Mucosa of stomach (tissue), 1 donor: ENCODE measurements at regions not wholly inside any gene's neighbourhood (a gene's known extent, or its start where the extent isn't known, plus 50 kb on each side); places are given as distances from the start of the nearest gene placed in this dataset.
"Not testable (repeated sequence)": the region's sequence is repeated elsewhere in the genome, so short reads cannot be mapped to it uniquely, and the experiment has no call there.

Experiments used
- H3K27me3 ChIP-seq: one replicate; pipeline ENCODE4 v1.7.0; 2013; ENCODE audit warnings: mild to moderate bottlenecking, low read length; ENCODE audit not compliant: control insufficient read depth, insufficient read depth
- H3K36me3 ChIP-seq: one replicate; pipeline ENCODE4 v1.7.0; 2013; ENCODE audit warnings: low read length; ENCODE audit not compliant: control insufficient read depth, insufficient read depth
- H3K4me1 ChIP-seq: one replicate; pipeline ENCODE4 v1.7.0; 2013; ENCODE audit warnings: mild to moderate bottlenecking, low read length; ENCODE audit not compliant: control insufficient read depth, insufficient read depth
- H3K4me3 ChIP-seq: one replicate; pipeline ENCODE4 v1.7.0; 2013; ENCODE audit warnings: low read length
- H3K9ac ChIP-seq: one replicate; pipeline ENCODE4 v1.7.0; 2013; ENCODE audit warnings: mild to moderate bottlenecking, low read length, moderate library complexity
- H3K9me3 ChIP-seq: one replicate; pipeline ENCODE4 v1.7.0; 2013; ENCODE audit warnings: mild to moderate bottlenecking, low read length, moderate library complexity; ENCODE audit not compliant: control insufficient read depth
- donor health status: Pancreatic carcinoma.

DNA sequence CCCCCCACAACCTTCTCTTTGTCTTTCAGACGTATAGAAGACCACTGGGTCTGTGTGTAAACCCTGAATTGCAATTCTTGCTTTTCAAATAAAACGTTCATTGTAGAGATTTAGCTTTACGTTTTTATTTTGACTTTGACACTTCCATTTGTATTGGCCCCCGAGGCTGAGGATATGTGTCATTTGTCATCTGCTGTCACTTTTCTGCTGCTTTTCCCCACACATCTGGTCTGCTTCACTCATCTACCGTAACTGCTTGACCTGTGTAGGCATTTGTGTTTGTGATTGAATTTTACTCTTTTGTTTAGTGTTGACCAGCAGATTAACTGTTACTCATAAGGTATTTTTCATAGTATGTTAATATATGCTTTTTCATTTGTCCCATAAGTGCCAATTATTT lies 157.2 kb upstream of the SYT10 start:
- Histone ChIP-seq H3K9ac (no peak overlapping the region), H3K4me3 (no peak overlapping the region), H3K9me3 (no peaks in the 10 kb centered on the region), H3K4me1 (no peaks in the 10 kb centered on the region), H3K27me3 (no peaks in the 10 kb centered on the region), H3K36me3 (no peaks in the 10 kb centered on the region)

DNA sequence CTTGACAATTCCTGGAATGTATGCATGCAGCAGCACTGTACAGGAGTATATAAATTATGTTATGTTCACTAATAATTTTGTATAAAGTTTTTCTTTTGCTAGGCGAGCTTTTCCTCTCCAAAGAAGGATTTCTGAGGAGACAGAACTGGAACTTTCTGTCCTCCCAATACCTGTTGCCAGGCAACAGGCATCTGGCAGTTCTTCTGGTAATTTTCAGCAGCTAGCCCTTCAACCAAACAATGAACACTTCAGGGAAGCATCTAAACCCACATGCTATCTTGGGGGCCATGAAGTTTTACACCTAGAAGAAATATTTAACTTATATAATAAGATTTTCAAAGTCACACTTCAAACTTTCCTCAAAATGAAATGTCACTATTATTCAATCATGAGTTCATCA lies 162.9 kb upstream of the SYT10 start:
- Histone ChIP-seq H3K9me3 (no peaks in the 10 kb centered on the region), H3K4me1 (no peaks in the 10 kb centered on the region), H3K36me3 (no peaks in the 10 kb centered on the region), H3K4me3 (no peak overlapping the region), H3K9ac (no peak overlapping the region), H3K27me3 (no peaks in the 10 kb centered on the region)

DNA sequence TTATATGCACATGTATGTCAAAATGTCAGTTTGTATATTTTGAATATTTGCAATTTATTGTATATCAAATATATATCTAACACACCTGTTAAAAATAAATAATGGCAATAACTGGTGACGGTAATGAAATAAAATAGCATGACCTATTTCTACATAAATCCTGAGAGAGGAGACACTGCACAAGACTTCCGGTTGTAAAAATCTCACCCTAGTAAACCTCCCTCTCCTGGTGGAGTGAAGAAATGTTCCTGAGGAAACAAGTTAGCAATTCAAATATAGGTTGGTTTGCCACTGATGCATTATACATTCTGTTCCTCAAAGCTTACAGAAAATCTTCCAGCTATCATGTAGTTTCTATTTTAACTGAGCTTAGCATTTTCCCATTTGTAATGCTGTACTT lies 166.1 kb upstream of the SYT10 start:
- no peaks in the 10 kb centered on the region for H3K9me3 ChIP-seq

DNA sequence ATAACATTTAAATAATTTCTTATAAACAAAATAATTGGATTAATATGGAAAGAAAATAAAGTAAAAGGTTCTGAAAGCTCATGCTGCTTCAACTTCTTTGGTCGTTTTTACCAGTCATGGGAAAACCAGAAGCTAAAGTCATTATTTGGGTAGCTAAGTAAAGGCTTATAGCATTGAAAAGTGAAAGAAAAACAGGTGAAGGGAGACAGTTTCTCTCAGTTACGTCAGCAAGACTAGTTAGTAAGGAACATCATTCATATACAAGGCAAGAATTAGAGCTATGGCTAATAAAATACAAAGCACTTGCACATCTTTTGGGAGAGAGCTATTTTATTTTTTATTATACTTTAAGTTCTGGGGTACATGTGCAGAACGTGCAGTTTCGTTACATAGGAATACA lies 170.3 kb upstream of the SYT10 start:
- Histone ChIP-seq H3K36me3 (no peaks in the 10 kb centered on the region), H3K4me3 (no peak overlapping the region), H3K27me3 (no peaks in the 10 kb centered on the region), H3K9ac (no peak overlapping the region), H3K4me1 (no peaks in the 10 kb centered on the region), H3K9me3 (no peaks in the 10 kb centered on the region)

More for the DNA sequence above, 166.1 kb upstream of the SYT10 start:
- no peak overlapping the region for H3K9ac ChIP-seq
- H3K27me3 ChIP-seq: no peaks in the 10 kb centered on the region
- no peaks in the 10 kb centered on the region for H3K36me3 ChIP-seq
- H3K4me3 ChIP-seq: no peak overlapping the region
- H3K4me1 ChIP-seq: no peaks in the 10 kb centered on the region

DNA sequence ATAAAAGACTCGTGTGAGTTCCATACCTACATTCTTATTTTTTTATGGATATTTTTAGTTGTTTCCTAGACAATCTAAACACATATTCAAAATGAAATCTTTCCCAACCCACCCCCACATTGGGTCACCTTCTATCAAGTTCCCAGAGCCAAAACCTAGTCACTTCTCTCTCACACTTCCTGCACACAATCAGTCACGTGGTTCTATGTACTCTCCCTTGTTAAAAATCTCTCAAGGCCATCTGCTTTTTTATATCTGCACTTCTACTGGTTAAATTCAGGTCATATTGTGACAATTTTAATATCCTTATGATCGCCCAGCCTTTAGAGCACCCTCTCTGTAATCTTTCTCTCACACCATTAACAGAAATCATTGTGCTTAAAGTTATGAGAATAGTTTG lies 175.0 kb upstream of the SYT10 start:
- no peak overlapping the region for H3K4me3 ChIP-seq
- H3K9ac ChIP-seq: no peak overlapping the region
- H3K27me3 ChIP-seq: no peaks in the 10 kb centered on the region

DNA sequence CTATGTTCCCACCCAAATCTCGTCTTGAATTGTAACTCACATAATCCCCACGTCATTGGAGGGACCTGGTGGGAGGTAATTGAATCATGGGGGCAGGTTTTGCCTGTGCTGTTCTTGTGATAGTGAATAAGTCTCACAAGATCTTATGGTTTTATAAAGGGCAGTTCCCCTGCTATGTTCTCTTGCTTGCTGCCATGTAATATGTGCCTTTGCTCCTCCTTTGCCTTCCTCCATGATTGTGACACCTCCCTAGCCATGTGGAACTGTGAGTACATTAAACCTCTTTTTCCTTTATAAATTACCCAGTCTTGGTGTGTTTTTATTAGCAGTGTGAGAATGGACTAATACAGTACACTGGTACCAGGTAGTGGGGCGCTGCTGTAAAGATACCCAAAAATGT lies 177.6 kb upstream of the SYT10 start:
- H3K9me3 ChIP-seq: no peaks in the 10 kb centered on the region
- H3K27me3 ChIP-seq: no peaks in the 10 kb centered on the region
- H3K4me3 ChIP-seq: no peak overlapping the region
- no peaks in the 10 kb centered on the region for H3K4me1 ChIP-seq
- H3K9ac ChIP-seq: no peak overlapping the region
- H3K36me3 ChIP-seq: no peaks in the 10 kb centered on the region

More for the DNA sequence above, 175.0 kb upstream of the SYT10 start:
- H3K4me1 ChIP-seq: no peaks in the 10 kb centered on the region
- no peaks in the 10 kb centered on the region for H3K36me3 ChIP-seq
- H3K9me3 ChIP-seq: no peaks in the 10 kb centered on the region

DNA sequence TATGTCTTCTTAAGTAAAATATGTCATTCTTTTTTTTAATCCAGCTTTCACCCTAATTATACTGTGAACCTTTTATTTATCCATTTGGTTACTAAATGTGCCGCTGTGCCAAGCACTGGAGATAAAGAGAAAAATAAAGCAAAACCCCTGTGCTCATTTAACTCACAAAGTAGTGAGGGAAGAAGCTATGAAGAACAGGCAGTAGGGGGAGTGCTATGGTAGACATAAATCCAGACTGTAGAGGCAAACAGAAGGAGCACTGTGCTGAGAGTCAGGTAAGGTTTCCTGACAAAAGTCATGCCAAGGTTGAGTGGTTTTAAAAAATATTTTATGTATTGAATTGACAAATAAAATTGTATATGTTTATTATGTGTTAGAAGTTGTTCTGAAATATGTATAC lies 188.5 kb upstream of the SYT10 start:
- Histone ChIP-seq H3K9me3 (no peaks in the 10 kb centered on the region), H3K36me3 (no peaks in the 10 kb centered on the region), H3K4me1 (no peaks in the 10 kb centered on the region), H3K9ac (no peak overlapping the region), H3K4me3 (no peak overlapping the region), H3K27me3 (no peaks in the 10 kb centered on the region)

DNA sequence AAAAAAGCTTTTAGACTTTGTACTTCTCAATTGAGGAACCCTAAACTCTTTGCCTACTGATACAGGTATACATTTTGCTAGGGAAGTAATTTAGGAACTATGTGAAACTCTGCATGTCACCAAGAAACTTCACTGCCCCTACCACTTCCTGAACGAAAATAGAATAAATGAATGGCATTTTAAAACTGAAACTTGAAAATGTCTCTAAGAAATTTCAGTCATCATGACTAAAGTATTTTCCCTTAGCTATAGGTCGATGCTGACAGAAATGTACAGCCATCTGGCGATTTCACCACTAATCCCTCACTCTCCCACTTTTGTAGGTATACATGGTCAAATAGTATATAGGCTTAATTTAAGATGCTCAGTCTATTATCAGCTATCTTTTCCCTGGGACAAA lies 194.9 kb upstream of the SYT10 start:
- no peaks in the 10 kb centered on the region for H3K27me3 ChIP-seq
- H3K4me3 ChIP-seq: no peak overlapping the region
- H3K9ac ChIP-seq: no peak overlapping the region
- H3K9me3 ChIP-seq: no peaks in the 10 kb centered on the region
- no peaks in the 10 kb centered on the region for H3K36me3 ChIP-seq
- H3K4me1 ChIP-seq: no peaks in the 10 kb centered on the region

DNA sequence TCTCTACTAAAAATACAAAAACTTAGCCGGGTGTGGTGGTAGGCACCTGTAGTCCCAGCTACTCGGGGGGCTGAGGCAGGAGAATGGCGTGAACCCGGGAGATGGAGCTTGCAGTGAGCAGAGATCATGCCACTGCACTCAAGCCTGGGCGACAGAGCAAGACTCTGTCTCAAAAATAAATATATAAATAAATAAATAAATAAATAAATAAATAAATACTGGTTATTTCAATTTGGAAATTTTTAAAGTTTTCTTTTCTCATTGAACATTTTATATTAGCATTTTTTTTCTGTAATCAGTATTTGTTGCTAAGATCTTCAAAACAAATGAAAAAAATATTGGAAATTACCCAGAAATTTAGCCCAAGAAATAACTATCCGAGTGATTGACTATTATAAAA lies 197.3 kb upstream of the SYT10 start:
- H3K4me3 ChIP-seq, H3K9me3 ChIP-seq, H3K36me3 ChIP-seq, H3K27me3 ChIP-seq, H3K9ac ChIP-seq, H3K4me1 ChIP-seq: not testable (repeated sequence)

DNA sequence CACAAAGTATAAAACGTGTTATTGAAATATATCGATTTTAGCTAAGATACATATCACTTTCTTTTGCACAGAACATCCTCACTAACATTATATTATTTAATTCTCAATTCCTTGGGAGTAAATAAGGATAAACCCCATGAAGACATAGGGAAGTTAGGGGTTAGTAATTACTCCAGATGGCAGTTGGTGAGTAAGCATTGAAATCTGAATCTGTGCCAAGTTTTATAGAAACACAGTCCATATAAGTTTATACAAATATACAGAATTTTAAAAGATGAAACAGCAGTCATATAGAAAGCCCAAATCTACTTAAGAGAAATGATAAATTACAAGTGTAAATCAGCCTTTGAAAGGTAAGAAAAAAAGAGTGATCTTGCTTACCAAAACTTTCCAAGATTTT lies 200.4 kb upstream of the SYT10 start:
- Histone ChIP-seq H3K27me3 (no peaks in the 10 kb centered on the region), H3K9me3 (no peaks in the 10 kb centered on the region), H3K4me1 (no peaks in the 10 kb centered on the region), H3K4me3 (no peak overlapping the region), H3K36me3 (no peaks in the 10 kb centered on the region), H3K9ac (no peak overlapping the region)

DNA sequence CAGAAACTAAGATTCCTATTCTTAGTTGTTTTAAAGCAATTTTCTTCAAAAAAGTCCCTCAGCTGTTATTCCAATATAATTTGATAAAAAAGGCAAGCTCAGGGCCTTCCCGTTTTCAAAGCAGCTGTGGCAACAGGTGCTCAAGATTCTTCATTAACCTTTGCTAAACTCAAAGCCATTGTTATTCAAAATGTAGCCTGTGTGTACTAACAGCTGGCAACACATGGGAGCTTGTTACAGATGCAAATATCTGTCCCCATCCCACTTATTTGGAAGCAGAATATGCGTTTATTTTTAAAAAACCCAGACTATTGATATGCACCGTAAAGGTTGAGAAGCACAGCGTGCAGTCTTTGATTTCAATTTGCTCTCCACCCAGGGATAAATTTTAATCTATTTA lies 210.4 kb upstream of the SYT10 start:
- H3K27me3 ChIP-seq: no peaks in the 10 kb centered on the region
- H3K9ac ChIP-seq: no peak overlapping the region
- no peaks in the 10 kb centered on the region for H3K4me1 ChIP-seq
- H3K4me3 ChIP-seq: no peak overlapping the region
- H3K9me3 ChIP-seq: no peaks in the 10 kb centered on the region
- H3K36me3 ChIP-seq: no peaks in the 10 kb centered on the region

DNA sequence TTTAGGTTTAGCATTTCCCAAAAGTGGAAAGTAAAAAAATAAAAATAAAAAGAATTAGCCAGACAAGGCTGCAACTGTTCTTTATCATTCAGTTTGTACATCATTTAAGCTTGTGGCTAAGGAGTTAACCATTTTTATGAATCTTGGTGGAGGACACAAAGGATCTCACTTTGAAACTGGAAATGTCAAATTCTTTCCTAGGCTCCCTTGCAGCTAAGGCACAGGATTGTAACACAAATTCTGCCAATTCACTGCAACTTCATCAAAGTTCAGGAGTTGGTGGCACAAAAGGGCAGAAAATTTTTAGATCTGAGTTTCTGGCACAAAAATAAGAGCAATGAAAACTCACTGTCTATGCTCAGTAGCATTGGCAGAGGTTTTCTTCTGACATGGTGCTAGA lies 211.2 kb upstream of the SYT10 start:
- Histone ChIP-seq H3K9ac (no peak overlapping the region), H3K9me3 (no peaks in the 10 kb centered on the region), H3K27me3 (no peaks in the 10 kb centered on the region), H3K36me3 (no peaks in the 10 kb centered on the region), H3K4me3 (no peak overlapping the region), H3K4me1 (no peaks in the 10 kb centered on the region)

DNA sequence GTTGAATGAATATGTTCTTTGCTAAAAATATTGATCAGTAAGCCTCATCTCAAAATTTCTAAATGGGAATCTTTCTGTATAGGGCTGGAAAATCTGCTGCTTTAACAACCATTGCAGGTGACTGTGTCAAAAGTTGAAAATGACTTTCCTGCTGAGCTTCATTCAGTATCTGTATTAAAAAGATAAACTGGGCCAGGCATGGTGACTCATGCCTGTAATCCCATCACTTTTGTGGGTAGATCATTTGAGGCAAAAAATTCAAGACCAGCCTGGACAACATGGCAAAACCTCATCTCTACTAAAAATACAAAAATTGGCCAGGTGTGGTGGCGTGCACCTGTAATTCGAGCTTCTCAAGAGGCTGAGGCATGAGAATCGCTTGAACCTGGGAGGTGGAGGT lies 213.7 kb upstream of the SYT10 start:
- Histone ChIP-seq H3K4me3 (no peak overlapping the region), H3K9ac (no peak overlapping the region), H3K36me3 (no peaks in the 10 kb centered on the region), H3K9me3 (no peaks in the 10 kb centered on the region), H3K27me3 (no peaks in the 10 kb centered on the region), H3K4me1 (no peaks in the 10 kb centered on the region)
